ENCODE measurements at regions not wholly inside any gene's neighbourhood (a gene's known extent, or its start where the extent isn't known, plus 50 kb on each side); places are given as distances from the start of the nearest gene placed in this dataset.
A peak's percentile ranks its signal among the peaks of the same experiment; 100 is the strongest.

DNA sequence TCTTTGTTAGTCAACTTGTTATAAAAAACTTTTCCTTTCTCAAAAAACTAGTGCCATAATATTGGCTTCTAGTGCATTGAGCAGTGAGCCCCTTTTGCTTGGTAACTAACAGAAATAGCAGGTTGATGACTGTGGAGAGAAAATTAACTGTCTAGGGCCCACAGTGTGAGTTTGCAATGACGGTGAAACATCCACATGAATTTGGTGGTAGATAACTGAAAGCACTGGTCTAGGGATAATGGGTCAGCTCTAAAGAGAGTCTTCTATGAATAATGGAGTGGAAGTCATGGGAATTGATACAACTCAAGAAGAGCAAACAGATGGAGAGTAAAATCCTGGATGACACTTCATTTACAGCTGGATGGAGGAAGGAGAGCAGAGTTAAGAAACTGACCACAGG lies 245.4 kb downstream of the METTL4 start (continued):
- TF ChIP-seq SNAI2 (CRISPR knock-in tag; IDR thresholded peaks at IDR 0.05) (no peak), TOX (CRISPR knock-in tag; IDR thresholded peaks at IDR 0.05; ENCODE audit: borderline replicate concordance) (no peak), GLIS3 (CRISPR knock-in tag; IDR thresholded peaks at IDR 0.05) (no peak), ZNF8 (CRISPR knock-in tag; IDR thresholded peaks at IDR 0.05) (no peak), ZC3H10 (CRISPR knock-in tag; IDR thresholded peaks at IDR 0.05) (no peak), ZFP3 (CRISPR knock-in tag; IDR thresholded peaks at IDR 0.05) (no peak), ESRRG (CRISPR knock-in tag; IDR thresholded peaks at IDR 0.05) (no peak), PPARA (CRISPR knock-in tag; IDR thresholded peaks at IDR 0.05; ENCODE audit: borderline replicate concordance) (no peak), ZNF565 (CRISPR knock-in tag; conservative IDR thresholded peaks at IDR 0.05; ENCODE audit: low read depth) (no peak)
- TF ChIP-seq, protein P1, sequence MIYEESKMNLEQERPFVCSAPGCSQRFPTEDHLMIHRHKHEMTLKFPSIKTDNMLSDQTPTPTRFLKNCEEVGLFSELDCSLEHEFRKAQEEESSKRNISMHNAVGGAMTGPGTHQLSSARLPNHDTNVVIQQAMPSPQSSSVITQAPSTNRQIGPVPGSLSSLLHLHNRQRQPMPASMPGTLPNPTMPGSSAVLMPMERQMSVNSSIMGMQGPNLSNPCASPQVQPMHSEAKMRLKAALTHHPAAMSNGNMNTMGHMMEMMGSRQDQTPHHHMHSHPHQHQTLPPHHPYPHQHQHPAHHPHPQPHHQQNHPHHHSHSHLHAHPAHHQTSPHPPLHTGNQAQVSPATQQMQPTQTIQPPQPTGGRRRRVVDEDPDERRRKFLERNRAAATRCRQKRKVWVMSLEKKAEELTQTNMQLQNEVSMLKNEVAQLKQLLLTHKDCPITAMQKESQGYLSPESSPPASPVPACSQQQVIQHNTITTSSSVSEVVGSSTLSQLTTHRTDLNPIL (CRISPR knock-in tag; IDR thresholded peaks at IDR 0.05; ENCODE audit: low read depth) = no peak

DNA sequence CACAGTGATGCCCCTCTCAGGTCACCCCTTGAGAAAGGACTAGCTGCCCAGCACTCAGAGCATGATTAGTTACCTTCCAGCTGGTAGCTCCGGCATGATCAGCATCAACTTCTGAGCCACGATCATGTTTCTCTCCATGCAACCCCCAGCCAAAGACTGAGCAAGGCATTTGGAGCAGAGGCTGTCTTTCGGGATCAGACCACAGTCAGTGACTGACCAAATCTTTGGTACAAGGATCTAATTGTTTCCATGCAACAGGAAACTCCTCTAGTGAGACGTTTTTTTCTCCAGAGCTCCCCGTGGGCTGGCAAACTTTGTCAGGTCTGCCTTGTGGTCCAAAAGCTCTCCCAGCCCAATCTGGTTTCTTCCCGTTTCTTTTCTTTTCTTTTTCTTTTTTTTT lies 244.3 kb downstream of the METTL4 start:
- TF ChIP-seq, protein P2, sequence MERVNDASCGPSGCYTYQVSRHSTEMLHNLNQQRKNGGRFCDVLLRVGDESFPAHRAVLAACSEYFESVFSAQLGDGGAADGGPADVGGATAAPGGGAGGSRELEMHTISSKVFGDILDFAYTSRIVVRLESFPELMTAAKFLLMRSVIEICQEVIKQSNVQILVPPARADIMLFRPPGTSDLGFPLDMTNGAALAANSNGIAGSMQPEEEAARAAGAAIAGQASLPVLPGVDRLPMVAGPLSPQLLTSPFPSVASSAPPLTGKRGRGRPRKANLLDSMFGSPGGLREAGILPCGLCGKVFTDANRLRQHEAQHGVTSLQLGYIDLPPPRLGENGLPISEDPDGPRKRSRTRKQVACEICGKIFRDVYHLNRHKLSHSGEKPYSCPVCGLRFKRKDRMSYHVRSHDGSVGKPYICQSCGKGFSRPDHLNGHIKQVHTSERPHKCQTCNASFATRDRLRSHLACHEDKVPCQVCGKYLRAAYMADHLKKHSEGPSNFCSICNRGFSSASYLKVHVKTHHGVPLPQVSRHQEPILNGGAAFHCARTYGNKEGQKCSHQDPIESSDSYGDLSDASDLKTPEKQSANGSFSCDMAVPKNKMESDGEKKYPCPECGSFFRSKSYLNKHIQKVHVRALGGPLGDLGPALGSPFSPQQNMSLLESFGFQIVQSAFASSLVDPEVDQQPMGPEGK (CRISPR knock-in tag; IDR thresholded peaks at IDR 0.05; ENCODE audit: borderline replicate concordance) = no peak
- TF ChIP-seq, protein P3, sequence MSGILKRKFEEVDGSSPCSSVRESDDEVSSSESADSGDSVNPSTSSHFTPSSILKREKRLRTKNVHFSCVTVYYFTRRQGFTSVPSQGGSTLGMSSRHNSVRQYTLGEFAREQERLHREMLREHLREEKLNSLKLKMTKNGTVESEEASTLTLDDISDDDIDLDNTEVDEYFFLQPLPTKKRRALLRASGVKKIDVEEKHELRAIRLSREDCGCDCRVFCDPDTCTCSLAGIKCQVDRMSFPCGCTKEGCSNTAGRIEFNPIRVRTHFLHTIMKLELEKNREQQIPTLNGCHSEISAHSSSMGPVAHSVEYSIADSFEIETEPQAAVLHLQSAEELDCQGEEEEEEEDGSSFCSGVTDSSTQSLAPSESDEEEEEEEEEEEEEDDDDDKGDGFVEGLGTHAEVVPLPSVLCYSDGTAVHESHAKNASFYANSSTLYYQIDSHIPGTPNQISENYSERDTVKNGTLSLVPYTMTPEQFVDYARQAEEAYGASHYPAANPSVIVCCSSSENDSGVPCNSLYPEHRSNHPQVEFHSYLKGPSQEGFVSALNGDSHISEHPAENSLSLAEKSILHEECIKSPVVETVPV (CRISPR knock-in tag; IDR thresholded peaks at IDR 0.05) = no peak
- TF ChIP-seq, protein P4, sequence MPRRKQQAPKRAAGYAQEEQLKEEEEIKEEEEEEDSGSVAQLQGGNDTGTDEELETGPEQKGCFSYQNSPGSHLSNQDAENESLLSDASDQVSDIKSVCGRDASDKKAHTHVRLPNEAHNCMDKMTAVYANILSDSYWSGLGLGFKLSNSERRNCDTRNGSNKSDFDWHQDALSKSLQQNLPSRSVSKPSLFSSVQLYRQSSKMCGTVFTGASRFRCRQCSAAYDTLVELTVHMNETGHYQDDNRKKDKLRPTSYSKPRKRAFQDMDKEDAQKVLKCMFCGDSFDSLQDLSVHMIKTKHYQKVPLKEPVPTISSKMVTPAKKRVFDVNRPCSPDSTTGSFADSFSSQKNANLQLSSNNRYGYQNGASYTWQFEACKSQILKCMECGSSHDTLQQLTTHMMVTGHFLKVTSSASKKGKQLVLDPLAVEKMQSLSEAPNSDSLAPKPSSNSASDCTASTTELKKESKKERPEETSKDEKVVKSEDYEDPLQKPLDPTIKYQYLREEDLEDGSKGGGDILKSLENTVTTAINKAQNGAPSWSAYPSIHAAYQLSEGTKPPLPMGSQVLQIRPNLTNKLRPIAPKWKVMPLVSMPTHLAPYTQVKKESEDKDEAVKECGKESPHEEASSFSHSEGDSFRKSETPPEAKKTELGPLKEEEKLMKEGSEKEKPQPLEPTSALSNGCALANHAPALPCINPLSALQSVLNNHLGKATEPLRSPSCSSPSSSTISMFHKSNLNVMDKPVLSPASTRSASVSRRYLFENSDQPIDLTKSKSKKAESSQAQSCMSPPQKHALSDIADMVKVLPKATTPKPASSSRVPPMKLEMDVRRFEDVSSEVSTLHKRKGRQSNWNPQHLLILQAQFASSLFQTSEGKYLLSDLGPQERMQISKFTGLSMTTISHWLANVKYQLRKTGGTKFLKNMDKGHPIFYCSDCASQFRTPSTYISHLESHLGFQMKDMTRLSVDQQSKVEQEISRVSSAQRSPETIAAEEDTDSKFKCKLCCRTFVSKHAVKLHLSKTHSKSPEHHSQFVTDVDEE (CRISPR knock-in tag; IDR thresholded peaks at IDR 0.05) = no peak
- no peak for TF ChIP-seq ISL1 (CRISPR knock-in tag; IDR thresholded peaks at IDR 0.05)
- TF ChIP-seq ZNF8 (CRISPR knock-in tag; IDR thresholded peaks at IDR 0.05) = no peak
- TF ChIP-seq TOX (CRISPR knock-in tag; IDR thresholded peaks at IDR 0.05; ENCODE audit: borderline replicate concordance) = no peak
- peak; percentile 67 for ATAC-seq

DNA sequence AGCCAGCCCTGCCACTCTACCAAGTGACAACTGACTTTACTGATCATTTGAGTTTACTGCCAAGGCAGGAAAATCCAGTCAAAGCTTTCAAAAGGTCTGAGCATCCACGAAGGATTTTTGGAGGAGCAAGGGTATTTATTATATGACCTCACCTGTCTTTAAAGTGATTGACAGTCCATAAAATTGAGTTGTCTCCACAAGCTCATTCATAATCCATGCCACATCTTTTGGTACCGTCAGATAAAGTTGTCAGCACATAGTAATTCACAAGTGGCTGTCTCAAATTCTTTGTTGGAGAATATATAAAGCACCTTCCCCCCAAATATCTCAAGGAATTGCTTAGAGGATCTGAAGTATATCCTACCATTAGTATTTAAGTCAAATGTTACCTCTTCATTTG lies 240.5 kb downstream of the METTL4 start:
- no peak for ATAC-seq
- TF ChIP-seq OSR1 (CRISPR knock-in tag; IDR thresholded peaks at IDR 0.05) (no peak), SNAI2 (CRISPR knock-in tag; IDR thresholded peaks at IDR 0.05) (no peak), ARNTL (CRISPR knock-in tag; IDR thresholded peaks at IDR 0.05; ENCODE audit: borderline replicate concordance, low read depth) (no peak), CSDC2 (CRISPR knock-in tag; IDR thresholded peaks at IDR 0.05) (no peak), ISL1 (CRISPR knock-in tag; IDR thresholded peaks at IDR 0.05) (no peak), ZNF8 (CRISPR knock-in tag; IDR thresholded peaks at IDR 0.05) (no peak), TOX (CRISPR knock-in tag; IDR thresholded peaks at IDR 0.05; ENCODE audit: borderline replicate concordance) (no peak), ZNF70 (CRISPR knock-in tag; IDR thresholded peaks at IDR 0.05) (no peak), TCF4 (CRISPR knock-in tag; IDR thresholded peaks at IDR 0.05; ENCODE audit: borderline replicate concordance) (no peak)
- TF ChIP-seq, protein P3 (CRISPR knock-in tag; IDR thresholded peaks at IDR 0.05) = no peak
- TF ChIP-seq, protein P2 (CRISPR knock-in tag; IDR thresholded peaks at IDR 0.05; ENCODE audit: borderline replicate concordance) = no peak
- TF ChIP-seq, protein P1 (CRISPR knock-in tag; IDR thresholded peaks at IDR 0.05; ENCODE audit: low read depth) = no peak
- TF ChIP-seq, protein P5, sequence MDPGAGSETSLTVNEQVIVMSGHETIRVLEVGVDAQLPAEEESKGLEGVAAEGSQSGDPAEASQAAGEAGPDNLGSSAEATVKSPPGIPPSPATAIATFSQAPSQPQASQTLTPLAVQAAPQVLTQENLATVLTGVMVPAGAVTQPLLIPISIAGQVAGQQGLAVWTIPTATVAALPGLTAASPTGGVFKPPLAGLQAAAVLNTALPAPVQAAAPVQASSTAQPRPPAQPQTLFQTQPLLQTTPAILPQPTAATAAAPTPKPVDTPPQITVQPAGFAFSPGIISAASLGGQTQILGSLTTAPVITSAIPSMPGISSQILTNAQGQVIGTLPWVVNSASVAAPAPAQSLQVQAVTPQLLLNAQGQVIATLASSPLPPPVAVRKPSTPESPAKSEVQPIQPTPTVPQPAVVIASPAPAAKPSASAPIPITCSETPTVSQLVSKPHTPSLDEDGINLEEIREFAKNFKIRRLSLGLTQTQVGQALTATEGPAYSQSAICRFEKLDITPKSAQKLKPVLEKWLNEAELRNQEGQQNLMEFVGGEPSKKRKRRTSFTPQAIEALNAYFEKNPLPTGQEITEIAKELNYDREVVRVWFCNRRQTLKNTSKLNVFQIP (CRISPR knock-in tag; IDR thresholded peaks at IDR 0.05; ENCODE audit: borderline replicate concordance, low read depth) = no peak
- TF ChIP-seq, protein P4 (CRISPR knock-in tag; IDR thresholded peaks at IDR 0.05) = no peak

All from SK-N-SH treated with all-trans-retinoic acid at 6 μM for 48 hours (cell line).